B cell (primary cell): ENCODE measurements at regions not wholly inside any gene's neighbourhood (a gene's known extent, or its start where the extent isn't known, plus 50 kb on each side); places are given as distances from the start of the nearest gene placed in this dataset.

Source experiments
- ATAC-seq: fragments of 200-7000 bp; cut with Tn5 transposase; one replicate; pipeline ENCODE4 v1.10.0; 2021; ENCODE audit warnings: low read depth, mild to moderate bottlenecking, moderate number of reproducible peaks, moderate library complexity
- CTCF ChIA-PET: fragments of 350-600 bp; sonication (Branson Sonifier 250); formaldehyde crosslinking; loops from one replicate; lab custom pipeline; 2021; ENCODE audit warnings: antibody characterized with exemption, inconsistent platforms; lab: Charles Lee
- POLR2A ChIA-PET: fragments of 350-600 bp; sonication (Branson Sonifier 250); formaldehyde crosslinking; loops from one replicate; lab custom pipeline; 2021; ENCODE audit warnings: antibody characterized with exemption; lab: Charles Lee
- DNase-seq: peaks from one replicate; pipeline ENCODE4 v3.0.0; 2013
- H2AFZ ChIP-seq: 2 replicates; pipeline ENCODE4 v1.6.1; 2012; ENCODE audit warnings: mild to moderate bottlenecking, low read depth, low read length; ENCODE audit not compliant: insufficient read depth, poor library complexity, severe bottlenecking
- H3K27ac ChIP-seq, 2 donors: 1 replicate in 1 of 2; 2 replicates in 1 of 2; pipeline ENCODE4 v1.5.1; 2012 to 2013; ENCODE audit warnings: low read length in 2 of 2, mild to moderate bottlenecking in 2 of 2, moderate library complexity in 1 of 2
- H3K27me3 ChIP-seq, 4 experiments: fragments of 200-600 bp in 1 of 4; sonication (generic) in 1 of 4; replicated peaks in 1 of 4; 1 replicate in 2 of 4; 2 replicates in 2 of 4; pipeline versions ENCODE4 v1.6.1 to v1.7.0; 2013 to 2016; ENCODE audit warnings: low read length in 3 of 4, mild to moderate bottlenecking in 2 of 4, mixed read lengths in 1 of 4, moderate library complexity in 1 of 4; ENCODE audit not compliant: insufficient read depth in 4 of 4, control insufficient read depth in 3 of 4; ENCODE audit errors: control extremely low read depth in 1 of 4
- H3K36me3 ChIP-seq, 2 experiments: replicated peaks in 1 of 2; 1 replicate in 1 of 2; 2 replicates in 1 of 2; pipeline versions ENCODE4 v1.6.1 to v1.7.1; 2013; ENCODE audit warnings: low read length in 1 of 2; ENCODE audit not compliant: insufficient read depth in 2 of 2, control insufficient read depth in 1 of 2; ENCODE audit errors: control extremely low read depth in 1 of 2, extremely low read depth in 1 of 2
- H3K4me1 ChIP-seq, 2 donors: fragments of 200-600 bp in 1 of 2; sonication (generic) in 1 of 2; 1 replicate in 1 of 2; 2 replicates in 1 of 2; pipeline versions ENCODE4 v1.5.1 to v1.6.1; 2013 to 2017; ENCODE audit warnings: low read length in 2 of 2; ENCODE audit not compliant: control insufficient read depth in 2 of 2, insufficient read depth in 2 of 2
- H3K4me2 ChIP-seq: replicated peaks from 2 replicates; pipeline ENCODE3; 2012; ENCODE audit warnings: mild to moderate bottlenecking, low read depth, low read length; ENCODE audit not compliant: poor library complexity, severe bottlenecking
- H3K4me3 ChIP-seq, 5 experiments: fragments of 200-600 bp in 1 of 5; sonication (generic) in 1 of 5; 1 replicate in 3 of 5; 2 replicates in 2 of 5; pipeline versions ENCODE4 v1.5.1 to v1.7.0; 2011 to 2016; ENCODE audit warnings: low read length in 4 of 5, mild to moderate bottlenecking in 4 of 5, low read depth in 2 of 5, control low read depth in 1 of 5, moderate library complexity in 1 of 5; ENCODE audit not compliant: insufficient read depth in 1 of 5; ENCODE audit errors: control extremely low read depth in 1 of 5, extremely low read depth in 1 of 5
- H3K79me2 ChIP-seq: fragments of 200-600 bp; sonication (generic); one replicate; pipeline ENCODE4 v1.6.0; 2016; ENCODE audit warnings: low read length; ENCODE audit not compliant: control insufficient read depth, insufficient read depth
- H3K9ac ChIP-seq: fragments of 200-600 bp; sonication (generic); 2 replicates; pipeline ENCODE4 v1.6.1; 2017; ENCODE audit warnings: mild to moderate bottlenecking, low read length, moderate library complexity
- H3K9me3 ChIP-seq, 3 donors: one replicate each; pipeline versions ENCODE4 v1.6.1 to v1.7.1; 2013; ENCODE audit warnings: low read length in 2 of 3; ENCODE audit not compliant: control insufficient read depth in 2 of 3, insufficient read depth in 1 of 3; ENCODE audit errors: control extremely low read depth in 1 of 3
- H4K20me1 ChIP-seq: 2 replicates; pipeline ENCODE4 v1.6.0; 2012; ENCODE audit warnings: mild to moderate bottlenecking, low read length; ENCODE audit not compliant: insufficient read depth, control insufficient read depth, poor library complexity, severe bottlenecking
- H3K27ac Mint-ChIP-seq: one replicate; pipeline ENCODE4 v1.8.0; 2021; ENCODE audit warnings: mixed read lengths
- H3K27me3 Mint-ChIP-seq: one replicate; pipeline ENCODE4 v1.8.0; 2021; ENCODE audit warnings: mixed read lengths
- H3K4me1 Mint-ChIP-seq: one replicate; pipeline ENCODE4 v1.8.0; 2021; ENCODE audit warnings: mixed read lengths
- H3K4me3 Mint-ChIP-seq: one replicate; pipeline ENCODE4 v1.8.0; 2021; ENCODE audit warnings: mixed read lengths
- H3K9me3 Mint-ChIP-seq: one replicate; pipeline ENCODE4 v1.8.0; 2022; ENCODE audit warnings: mixed read lengths; ENCODE audit not compliant: insufficient read depth
- CTCF ChIP-seq: fragments of 200-600 bp; IDR thresholded peaks from one replicate; pipeline ENCODE4 v1.8.0; 2022; ENCODE audit warnings: antibody characterized with exemption, mild to moderate bottlenecking
- EZH2 ChIP-seq: IDR thresholded peaks from 2 replicates; pipeline ENCODE4 v1.6.1; 2012; ENCODE audit warnings: borderline replicate concordance, low read depth, mild to moderate bottlenecking, moderate library complexity, low read length; ENCODE audit not compliant: insufficient read depth, poor library complexity, severe bottlenecking
- WGBS: methylation state at CpG from one replicate; pipeline ENCODE4 v1.1.5; 2013; ENCODE audit warnings: missing lambda C conversion rate; ENCODE audit not compliant: insufficient coverage; 5-methylcytosine and 5-hydroxymethylcytosine counted together
- intact Hi-C: fragments of 100-400 bp; cut with micrococcal nuclease; formaldehyde crosslinking; loops from one replicate; pipeline ENCODE4 v1.10.0; 2022

GRCh38 chr5:38059876-38060275 is 198.5 kb upstream of the EGFLAM start:
- WGBS: 88% methylated on average over 3 of the region's 6 CpGs
- H4K20me1 ChIP-seq: no peaks in the 10 kb centered on the region
- H3K36me3 ChIP-seq: no peaks in the 10 kb centered on the region
- Mint-ChIP-seq H3K4me3 (no peak overlapping the region), H3K27ac (no peak overlapping the region), H3K4me1 (no peaks in the 10 kb centered on the region), H3K27me3 (no peaks in the 10 kb centered on the region), H3K9me3 (peaks cover 2% of the 10 kb centered on the region)
- intact Hi-C loops: no loop called here
- ATAC-seq (no peak), DNase-seq (no peak)
- H3K4me2 ChIP-seq: no peak overlapping the region
- POLR2A ChIA-PET: no interaction called here
- H3K27ac ChIP-seq: no peak overlapping the region
- CTCF ChIA-PET: no interaction called here
- no peaks in the 10 kb centered on the region for H3K9me3 ChIP-seq
- no peak overlapping the region for H3K9ac ChIP-seq
- H2AFZ ChIP-seq: no peak overlapping the region
- no peaks in the 10 kb centered on the region for H3K27me3 ChIP-seq
- H3K79me2 ChIP-seq: no peaks in the 10 kb centered on the region
- H3K4me3 ChIP-seq: no peak overlapping the region
- H3K4me1 ChIP-seq: no peaks in the 10 kb centered on the region
- no peak for TF ChIP-seq EZH2

GRCh38 chr5:38051711-38052511 is 206.4 kb upstream of the EGFLAM start:
- no peaks in the 10 kb centered on the region for H3K79me2 ChIP-seq
- no peak overlapping the region for H3K4me3 ChIP-seq
- ChIA-PET POLR2A (no interaction called here), CTCF (no interaction called here)
- 92% methylated on average over 8 of the region's 12 CpGs for WGBS
- no peaks in the 10 kb centered on the region for H3K27me3 Mint-ChIP-seq
- H3K9me3 Mint-ChIP-seq: no peaks in the 10 kb centered on the region
- H3K4me1 Mint-ChIP-seq: no peaks in the 10 kb centered on the region
- DNase-seq (no peak), ATAC-seq (no peak)
- no peaks in the 10 kb centered on the region for H3K27me3 ChIP-seq
- no peak overlapping the region for H3K4me2 ChIP-seq
- no peaks in the 10 kb centered on the region for H3K9me3 ChIP-seq
- no peaks in the 10 kb centered on the region for H3K4me1 ChIP-seq
- TF ChIP-seq EZH2 (no peak), CTCF (no peak)
- no peaks in the 10 kb centered on the region for H4K20me1 ChIP-seq
- no peaks in the 10 kb centered on the region for H3K36me3 ChIP-seq
- H2AFZ ChIP-seq: no peak overlapping the region
- H3K27ac Mint-ChIP-seq: no peak overlapping the region
- intact Hi-C loops: no loop called here
- H3K9ac ChIP-seq: no peak overlapping the region
- no peak overlapping the region for H3K4me3 Mint-ChIP-seq
- H3K27ac ChIP-seq: no peak overlapping the region
